ENCODE measurements at regions not wholly inside any gene's neighbourhood (a gene's known extent, or its start where the extent isn't known, plus 50 kb on each side); places are given as distances from the start of the nearest gene placed in this dataset.
A peak's percentile ranks its signal among the peaks of the same experiment; 100 is the strongest.

DNA sequence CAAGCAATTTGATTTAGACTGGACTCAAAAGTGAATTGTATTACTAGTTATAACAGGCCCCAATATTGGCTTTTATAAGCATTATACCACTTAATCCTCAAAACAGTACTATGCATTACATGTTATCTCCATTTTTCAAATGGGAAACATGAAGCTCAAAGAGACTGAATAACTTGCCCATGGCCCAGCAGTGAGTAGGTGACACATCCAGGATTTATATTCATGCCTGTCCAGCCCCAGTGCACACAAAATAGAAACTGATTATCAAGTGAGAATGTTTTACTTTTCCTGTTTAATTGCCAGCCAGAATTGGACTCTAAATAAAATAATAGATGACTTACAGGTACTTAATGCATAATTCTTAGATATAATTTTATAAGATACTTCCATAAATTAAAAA lies 82.9 kb downstream of the NIBAN1 start:
- Histone ChIP-seq H3K27me3 (no peaks in the 10 kb centered on the region), H3K27ac (peak overlapping the region; percentile 66 to 92 (median 80)), H3K9me3 (no peaks in the 10 kb centered on the region), H3K4me3 (no peak overlapping the region), H3K4me1 (peaks cover 0 to 71% (median 55%) of the 10 kb centered on the region in 4 donors), H3K36me3 (peaks cover 0 to 43% (median 2%) of the 10 kb centered on the region in 4 donors)
- no peak for DNase-seq
- no peak for TF ChIP-seq POLR2AphosphoS5 (IDR thresholded peaks at IDR 0.05)
- no peak for TF ChIP-seq EP300 (IDR thresholded peaks at IDR 0.05)
- TF ChIP-seq, protein P1, sequence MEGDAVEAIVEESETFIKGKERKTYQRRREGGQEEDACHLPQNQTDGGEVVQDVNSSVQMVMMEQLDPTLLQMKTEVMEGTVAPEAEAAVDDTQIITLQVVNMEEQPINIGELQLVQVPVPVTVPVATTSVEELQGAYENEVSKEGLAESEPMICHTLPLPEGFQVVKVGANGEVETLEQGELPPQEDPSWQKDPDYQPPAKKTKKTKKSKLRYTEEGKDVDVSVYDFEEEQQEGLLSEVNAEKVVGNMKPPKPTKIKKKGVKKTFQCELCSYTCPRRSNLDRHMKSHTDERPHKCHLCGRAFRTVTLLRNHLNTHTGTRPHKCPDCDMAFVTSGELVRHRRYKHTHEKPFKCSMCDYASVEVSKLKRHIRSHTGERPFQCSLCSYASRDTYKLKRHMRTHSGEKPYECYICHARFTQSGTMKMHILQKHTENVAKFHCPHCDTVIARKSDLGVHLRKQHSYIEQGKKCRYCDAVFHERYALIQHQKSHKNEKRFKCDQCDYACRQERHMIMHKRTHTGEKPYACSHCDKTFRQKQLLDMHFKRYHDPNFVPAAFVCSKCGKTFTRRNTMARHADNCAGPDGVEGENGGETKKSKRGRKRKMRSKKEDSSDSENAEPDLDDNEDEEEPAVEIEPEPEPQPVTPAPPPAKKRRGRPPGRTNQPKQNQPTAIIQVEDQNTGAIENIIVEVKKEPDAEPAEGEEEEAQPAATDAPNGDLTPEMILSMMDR (IDR thresholded peaks at IDR 0.05): no peak
- TF ChIP-seq POLR2A (IDR thresholded peaks at IDR 0.05): no peak
- intact Hi-C loops (cut with DNase I): no loop called here

DNA sequence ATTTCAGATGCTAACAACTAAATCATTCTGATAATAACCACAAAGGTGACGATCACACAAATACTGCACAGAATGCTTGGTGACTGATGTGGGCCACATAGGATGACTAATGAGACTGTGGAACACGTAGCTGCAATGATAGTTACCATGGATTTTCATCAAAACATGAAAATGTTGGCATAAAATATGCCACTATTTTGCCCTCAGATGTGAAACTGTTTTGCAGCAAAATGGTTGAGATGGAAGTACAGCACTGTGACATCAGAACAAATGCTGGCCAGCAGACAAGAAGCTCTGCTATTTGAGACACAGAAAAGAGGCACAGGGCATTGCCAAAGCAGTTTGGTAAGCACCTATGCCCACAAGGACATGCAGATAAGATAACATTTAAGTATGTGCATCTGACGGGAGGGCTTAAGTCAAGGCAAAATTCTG lies 83.8 kb downstream of the NIBAN1 start:
- Histone ChIP-seq H3K9me3 (no peaks in the 10 kb centered on the region), H3K36me3 (peaks cover 0 to 43% (median 2%) of the 10 kb centered on the region in 4 donors), H3K27ac (peak overlapping the region; percentile 66 to 92 (median 80)), H3K4me1 (peaks cover 0 to 73% (median 59%) of the 10 kb centered on the region in 4 donors), H3K27me3 (no peaks in the 10 kb centered on the region), H3K4me3 (no peak overlapping the region)
- no peak for TF ChIP-seq EP300 (IDR thresholded peaks at IDR 0.05)
- peak in 1 of 4 donors; percentile 18 for TF ChIP-seq POLR2AphosphoS5 (IDR thresholded peaks at IDR 0.05)
- intact Hi-C loops (cut with DNase I): no loop called here
- DNase-seq: no peak
- 64 to 68% methylated on average over 3 of the region's 3 CpGs for WGBS, 2 donors

DNA sequence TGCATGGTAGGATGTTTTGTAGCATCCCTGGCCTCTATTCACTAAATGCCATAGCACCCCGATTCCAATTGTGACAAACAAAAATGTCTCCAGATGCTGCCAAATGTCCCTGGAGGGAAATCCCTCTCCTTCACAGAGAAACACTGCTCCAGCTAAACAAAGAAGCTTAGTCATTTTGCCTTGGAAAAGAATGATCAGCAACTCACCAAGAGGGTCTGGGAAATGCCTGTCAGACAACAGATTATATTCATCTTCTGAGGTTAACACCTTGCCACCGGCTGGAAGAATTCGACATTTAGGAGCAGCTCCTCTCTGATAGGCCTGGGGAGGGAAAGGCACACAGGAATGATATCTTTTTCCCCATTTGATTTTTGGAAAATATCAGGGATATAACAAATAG lies 84.4 kb downstream of the NIBAN1 start:
- Histone ChIP-seq H3K4me1 (peaks cover 0 to 74% (median 64%) of the 10 kb centered on the region in 4 donors), H3K27ac (peak overlapping the region; percentile 66 to 92 (median 80))
- intact Hi-C loops (cut with DNase I): loop anchor here (10.0 kb wide), 1 partner anchor 65 kb away; no protein-coding TSS in a partner anchor

DNA sequence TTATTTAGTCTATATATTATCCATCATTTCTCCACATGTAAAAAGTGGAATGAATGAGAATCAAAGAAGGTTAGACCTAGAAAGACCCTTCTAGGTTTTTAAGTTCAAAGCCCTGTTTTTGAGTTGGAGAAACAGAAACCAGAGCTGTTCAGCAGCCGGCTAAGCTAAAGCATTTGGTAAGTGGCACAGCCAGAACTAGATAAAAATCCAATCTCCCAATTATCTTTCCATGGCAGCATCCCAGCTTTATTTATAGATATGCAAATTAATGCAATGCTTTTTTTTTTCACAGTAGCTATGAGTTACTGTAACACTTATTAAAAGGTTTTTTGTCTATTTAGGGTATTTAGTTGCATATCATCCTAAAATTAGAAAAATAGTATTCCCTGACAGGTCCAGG lies 85.1 kb downstream of the NIBAN1 start:
- Histone ChIP-seq H3K4me3 (no peak overlapping the region), H3K9me3 (no peaks in the 10 kb centered on the region), H3K27ac (peak overlapping the region; percentile 66 to 92 (median 80)), H3K27me3 (no peaks in the 10 kb centered on the region), H3K4me1 (peaks cover 0 to 81% (median 72%) of the 10 kb centered on the region in 4 donors), H3K36me3 (peaks cover 0 to 40% (median 0%) of the 10 kb centered on the region in 4 donors)
- intact Hi-C loops (cut with DNase I): loop anchor here (10.0 kb wide), 1 partner anchor 64 kb away; no protein-coding TSS in a partner anchor
- no peak for DNase-seq
- WGBS, 2 donors: 77 to 92% methylated on average over 1 of the region's 1 CpG
- TF ChIP-seq EP300 (IDR thresholded peaks at IDR 0.05): no peak
- no peak for TF ChIP-seq POLR2A (IDR thresholded peaks at IDR 0.05)
- TF ChIP-seq POLR2AphosphoS5 (IDR thresholded peaks at IDR 0.05): no peak
- TF ChIP-seq, protein P1 (IDR thresholded peaks at IDR 0.05): no peak

More for the DNA sequence above, 84.4 kb downstream of the NIBAN1 start:
- H3K27me3 ChIP-seq: no peaks in the 10 kb centered on the region
- no peaks in the 10 kb centered on the region for H3K9me3 ChIP-seq
- DNase-seq: no peak
- peaks cover 0 to 43% (median 2%) of the 10 kb centered on the region in 4 donors for H3K36me3 ChIP-seq
- TF ChIP-seq POLR2AphosphoS5 (IDR thresholded peaks at IDR 0.05): peak in 1 of 4 donors; percentile 16
- TF ChIP-seq, protein P1 (IDR thresholded peaks at IDR 0.05): no peak
- no peak overlapping the region for H3K4me3 ChIP-seq
- WGBS, 2 donors: 82 to 87% methylated on average over 3 of the region's 3 CpGs

DNA sequence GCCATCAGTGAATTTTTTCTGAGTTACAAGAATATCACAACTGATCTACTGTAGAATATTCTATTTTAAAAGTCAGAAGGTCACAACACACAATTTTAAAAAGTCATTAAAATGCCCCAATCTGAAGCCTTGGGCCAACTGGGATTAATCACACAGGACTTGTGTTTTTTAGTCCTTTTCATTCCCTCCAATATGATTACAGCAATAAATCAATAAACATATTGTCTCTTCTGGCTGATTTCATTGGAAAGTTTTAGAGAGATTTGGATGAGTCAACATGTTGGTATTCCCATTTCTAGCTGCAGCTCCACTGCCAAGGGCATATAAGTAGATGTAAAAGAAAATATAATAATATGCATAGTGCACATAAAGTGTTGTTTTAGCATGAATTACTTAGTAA lies 85.8 kb downstream of the NIBAN1 start:
- peaks cover 0 to 88% (median 77%) of the 10 kb centered on the region in 4 donors for H3K4me1 ChIP-seq
- no peak overlapping the region for H3K4me3 ChIP-seq
- intact Hi-C loops (cut with DNase I): loop anchor here (10.0 kb wide), 1 partner anchor 64 kb away; no protein-coding TSS in a partner anchor
- H3K9me3 ChIP-seq: no peaks in the 10 kb centered on the region
- no peak for TF ChIP-seq POLR2A (IDR thresholded peaks at IDR 0.05)
- TF ChIP-seq, protein P1 (IDR thresholded peaks at IDR 0.05): no peak
- no peak for TF ChIP-seq POLR2AphosphoS5 (IDR thresholded peaks at IDR 0.05)
- TF ChIP-seq EP300 (IDR thresholded peaks at IDR 0.05): no peak
- no peaks in the 10 kb centered on the region for H3K27me3 ChIP-seq
- peaks cover 0 to 40% (median 0%) of the 10 kb centered on the region in 4 donors for H3K36me3 ChIP-seq
- peak overlapping the region; percentile 48 to 92 (median 80) for H3K27ac ChIP-seq
- no peak for DNase-seq

All from sigmoid colon (tissue), 6 donors.